HG02588 (cell line): ENCODE measurements at regions not wholly inside any gene's neighbourhood (a gene's known extent, or its start where the extent isn't known, plus 50 kb on each side); places are given as distances from the start of the nearest gene placed in this dataset.

Source experiments
- ATAC-seq: cut with Tn5 transposase; IDR thresholded peaks from one replicate; pipeline ENCODE4 v1.9.1; 2021; ENCODE audit warnings: mild to moderate bottlenecking, moderate library complexity; ENCODE audit not compliant: unreplicated experiment

DNA sequence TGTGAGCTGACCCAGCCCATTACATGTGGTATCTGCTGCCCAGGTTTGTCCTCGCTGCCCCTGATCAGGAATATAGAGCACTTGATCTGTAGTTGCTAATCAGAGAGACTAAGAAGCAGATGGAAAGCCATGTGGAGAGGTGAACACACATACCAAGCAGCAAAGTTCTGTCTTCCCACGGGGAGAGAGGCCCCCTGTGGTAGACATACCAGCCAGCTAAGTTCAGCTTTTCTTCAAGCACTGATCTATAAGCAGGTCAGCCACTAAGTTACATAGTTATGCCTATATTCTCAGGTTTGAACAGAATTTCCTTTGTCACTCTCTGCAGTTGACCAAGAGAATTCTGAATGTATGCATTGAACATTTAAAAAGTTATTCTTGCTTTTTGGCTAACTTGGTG, 76.4 kb downstream of the DDX3Y start:
- ATAC-seq, result no peak

GRCh38 chrY:12982249-12982829, 77.7 kb downstream of the DDX3Y start:
- ATAC-seq, result no peak

GRCh38 chrY:12984637-12985344, 80.1 kb downstream of the DDX3Y start:
- no peak for ATAC-seq

DNA sequence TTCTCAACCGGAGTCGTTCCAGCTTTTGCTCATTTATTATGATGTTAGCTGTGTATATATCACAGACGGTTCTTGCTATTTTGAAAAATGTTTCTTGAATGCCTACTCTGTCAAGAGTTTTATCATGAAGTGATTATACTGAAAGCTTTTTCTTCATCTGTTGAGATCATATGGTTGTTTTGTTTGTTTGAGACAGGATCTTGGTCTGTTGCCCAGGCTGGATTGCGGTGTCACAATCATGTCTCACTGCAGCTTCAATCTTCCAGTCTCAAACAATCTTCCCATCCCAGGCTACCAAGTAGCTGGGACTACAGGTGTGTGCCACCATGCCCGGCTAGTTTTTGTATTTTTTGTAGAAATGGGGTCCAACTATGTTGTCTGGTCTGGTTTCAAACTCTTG, 112.8 kb downstream of the DDX3Y start:
- no peak for ATAC-seq

DNA sequence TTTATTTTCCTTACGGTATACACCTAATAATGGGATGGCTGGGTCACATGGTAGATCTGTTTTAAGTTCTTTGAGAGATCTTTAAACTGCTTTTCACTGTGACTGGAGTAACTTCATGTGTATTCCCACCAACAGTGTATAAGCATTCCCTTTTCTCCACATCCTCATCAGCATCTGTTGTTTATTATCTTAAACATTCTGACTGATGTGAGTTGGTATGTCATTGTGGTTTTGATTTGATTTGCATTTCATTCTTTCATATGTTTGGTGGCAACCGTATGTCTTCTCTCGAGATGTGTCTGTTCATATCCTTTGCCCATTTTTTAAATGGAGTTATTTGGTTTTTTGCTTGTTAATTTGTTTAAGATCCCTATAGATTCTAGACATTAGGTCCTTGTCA, 114.8 kb downstream of the DDX3Y start:
- ATAC-seq, result no peak

GRCh38 chrY:13020839-13021238, 116.2 kb downstream of the DDX3Y start:
- no peak for ATAC-seq

- ATAC-seq, result no peak
Observed at GRCh38 chrY:13023607-13024006, 118.9 kb downstream of the DDX3Y start.

GRCh38 chrY:13024447-13024846, 119.8 kb downstream of the DDX3Y start:
- no peak for ATAC-seq

- no peak for ATAC-seq
Observed at GRCh38 chrY:13026906-13027305, 122.2 kb downstream of the DDX3Y start.

DNA sequence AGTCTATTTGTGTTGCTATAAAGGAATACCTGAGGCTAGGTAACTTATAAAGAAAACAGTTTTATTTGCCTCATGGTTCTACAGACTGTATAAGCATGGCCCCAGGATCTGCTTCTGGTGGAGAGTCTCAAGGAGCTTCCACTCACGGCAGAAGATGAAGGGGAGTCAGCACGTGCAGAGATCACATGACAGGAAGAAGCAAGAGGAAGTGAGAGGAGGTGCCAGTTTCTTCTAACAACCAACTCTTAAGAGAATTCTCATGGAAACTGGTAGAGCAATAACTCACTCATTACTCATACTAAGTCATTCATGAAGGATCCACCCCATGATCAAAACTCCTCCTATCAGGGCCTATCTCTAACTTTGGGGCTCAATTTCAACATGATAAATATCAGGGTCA, 135.6 kb downstream of the DDX3Y start:
- ATAC-seq, result no peak

- no peak for ATAC-seq
Observed at GRCh38 chrY:13053501-13053900, 148.8 kb downstream of the DDX3Y start.

GRCh38 chrY:13066372-13066771, 161.7 kb downstream of the DDX3Y start:
- ATAC-seq, result no peak

- ATAC-seq, result no peak
Observed at GRCh38 chrY:13068696-13069095, 164.0 kb downstream of the DDX3Y start.

DNA sequence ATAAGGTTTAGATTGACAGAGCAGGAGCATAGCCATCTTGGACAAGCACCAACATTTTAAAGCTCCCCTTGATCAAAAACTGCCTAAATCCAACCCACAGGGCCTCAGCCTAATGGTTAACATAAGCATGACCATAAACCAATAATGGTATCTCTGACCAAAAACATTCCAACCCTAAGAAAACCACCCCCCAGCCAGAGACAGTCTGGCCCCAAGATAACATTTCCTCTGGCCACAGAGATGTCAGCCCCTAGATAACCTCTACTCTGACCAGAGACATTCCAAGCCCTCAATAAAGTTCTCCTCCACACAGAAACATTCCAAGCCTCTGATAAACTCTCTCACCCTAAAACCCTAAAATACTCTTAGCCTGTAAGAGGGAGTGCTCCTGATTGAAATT, 164.4 kb downstream of the DDX3Y start:
- no peak for ATAC-seq

- peak; percentile 49 for ATAC-seq
Observed at GRCh38 chrY:13082748-13083147, 178.1 kb downstream of the DDX3Y start.

DNA sequence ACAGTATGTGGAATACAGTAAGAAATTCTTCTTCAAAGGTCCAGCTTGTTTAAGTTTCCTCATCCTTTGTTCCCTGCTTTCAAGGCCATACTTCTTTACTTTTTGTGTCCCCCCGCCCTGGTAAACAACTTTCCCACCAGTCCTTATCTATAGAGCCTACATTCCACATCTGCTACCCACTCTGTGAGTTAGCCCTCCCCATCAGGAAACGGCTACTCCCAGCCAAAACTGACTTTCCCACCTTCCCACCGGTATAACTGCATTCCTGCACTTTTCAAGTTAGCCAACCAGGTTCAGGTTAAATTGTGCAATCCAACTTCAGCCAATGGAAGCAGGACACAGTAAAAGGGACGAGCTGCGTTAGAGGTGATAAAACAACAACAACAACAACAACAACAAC, 186.9 kb downstream of the DDX3Y start:
- ATAC-seq, result no peak

GRCh38 chrY:13092986-13093385, 188.3 kb downstream of the DDX3Y start:
- no peak for ATAC-seq

- no peak for ATAC-seq
Observed at GRCh38 chrY:13093461-13093860, 188.8 kb downstream of the DDX3Y start.

DNA sequence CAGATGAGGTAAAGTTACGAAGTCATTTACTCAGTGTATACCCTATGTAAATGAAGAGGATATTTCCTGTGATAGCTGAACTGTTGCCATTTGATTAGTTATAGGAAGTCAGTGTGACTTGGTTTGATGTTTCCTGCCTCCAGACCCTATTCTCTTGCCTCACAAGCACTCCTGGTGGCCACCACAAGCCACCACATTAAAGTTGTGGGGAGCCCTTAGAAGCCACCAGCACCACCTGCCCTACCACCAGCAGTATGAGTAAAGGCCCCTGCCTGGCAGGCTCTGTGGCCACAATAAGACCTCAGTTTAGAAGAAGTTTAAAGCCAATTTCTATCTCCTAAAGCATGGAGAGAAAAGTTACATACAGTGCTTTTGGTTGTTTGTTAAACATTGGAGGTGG, 189.7 kb downstream of the DDX3Y start:
- no peak for ATAC-seq

GRCh38 chrY:13094904-13095600, 190.4 kb downstream of the DDX3Y start:
- ATAC-seq, result no peak

DNA sequence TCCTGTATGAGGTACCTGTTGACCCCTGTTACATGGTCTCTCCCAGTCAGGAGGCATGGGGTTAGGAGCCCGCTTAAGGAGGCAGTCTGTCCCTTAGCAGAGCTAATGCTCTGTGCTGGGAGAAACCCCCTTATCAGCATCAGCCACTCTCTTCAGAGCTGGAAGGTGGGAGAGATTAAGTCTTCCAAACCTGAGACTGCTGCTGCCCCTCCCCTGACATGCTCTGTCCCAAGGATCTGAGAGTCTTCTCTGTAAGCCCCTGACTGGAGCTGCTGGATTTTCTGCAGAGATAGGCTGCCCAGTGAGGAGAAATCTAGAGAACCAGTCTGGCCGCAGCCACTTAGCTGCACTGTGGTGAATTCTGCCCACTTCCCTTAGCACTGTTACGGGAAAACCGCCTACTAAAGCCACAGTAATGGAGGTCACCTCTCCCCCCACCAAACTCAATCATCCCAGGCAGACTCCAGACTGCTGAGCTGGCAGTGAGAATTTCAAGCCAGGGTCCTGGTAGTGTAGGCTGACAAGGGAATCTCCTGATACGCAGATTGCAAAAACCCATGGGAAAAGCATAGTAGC, 222.3 kb downstream of the DDX3Y start:
- ATAC-seq, result peak; percentile 94

DNA sequence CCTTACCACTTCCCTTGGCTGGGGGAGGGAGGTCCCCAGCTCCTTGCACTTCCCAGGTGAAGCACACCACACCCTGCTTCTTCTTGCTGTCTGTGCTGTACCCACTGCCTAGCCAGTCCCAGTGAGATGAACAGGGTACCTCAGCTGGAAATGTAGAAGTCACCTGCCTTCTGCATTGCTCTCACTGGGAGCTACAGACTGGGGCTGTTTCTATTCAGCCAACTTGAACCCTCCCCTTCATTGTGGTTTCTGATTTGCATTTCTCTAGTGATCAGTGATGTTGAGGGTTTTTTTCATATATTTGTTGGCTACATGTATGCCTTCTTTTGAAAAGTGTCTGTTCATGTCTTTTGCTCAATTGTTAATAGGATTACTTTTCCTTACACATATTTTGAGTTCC, 222.8 kb downstream of the DDX3Y start:
- ATAC-seq, result peak; percentile 85
